ENCODE measurements at regions not wholly inside any gene's neighbourhood (a gene's known extent, or its start where the extent isn't known, plus 50 kb on each side); places are given as distances from the start of the nearest gene placed in this dataset.
"Not testable (repeated sequence)": the region's sequence is repeated elsewhere in the genome, so short reads cannot be mapped to it uniquely, and the experiment has no call there.

GRCh38 chr5:62218860-62219259, 87.1 kb upstream of the KIF2A start:
- not testable (repeated sequence) for H3K4me1 ChIP-seq (ENCODE audit: insufficient read depth, insufficient read length); H3K9ac ChIP-seq (ENCODE audit: insufficient read length, low read depth); H3K27me3 ChIP-seq (ENCODE audit: insufficient read depth, insufficient read length); H3K9me3 ChIP-seq (ENCODE audit: insufficient read depth, low read length); DNase-seq (ENCODE audit: low read depth, low spot score); H3K4me3 ChIP-seq (ENCODE audit: insufficient read length, low read depth); H3K36me3 ChIP-seq (ENCODE audit: insufficient read depth, insufficient read length, low read length)

- not testable (repeated sequence) for DNase-seq (ENCODE audit: low read depth, low spot score); H3K9ac ChIP-seq (ENCODE audit: insufficient read length, low read depth)
These were observed 84.1 kb upstream of the KIF2A start for GRCh38 chr5:62221881-62222280.

GRCh38 chr5:62222305-62222704, 83.7 kb upstream of the KIF2A start:
- not testable (repeated sequence) for H3K36me3 ChIP-seq (ENCODE audit: insufficient read depth, insufficient read length, low read length); H3K4me1 ChIP-seq (ENCODE audit: insufficient read depth, insufficient read length); H3K4me3 ChIP-seq (ENCODE audit: insufficient read length, low read depth); H3K9ac ChIP-seq (ENCODE audit: insufficient read length, low read depth); H3K9me3 ChIP-seq (ENCODE audit: insufficient read depth, low read length); DNase-seq (ENCODE audit: low read depth, low spot score); H3K27me3 ChIP-seq (ENCODE audit: insufficient read depth, insufficient read length)

More at GRCh38 chr5:62221881-62222280, 84.1 kb upstream of the KIF2A start:
- H3K27me3 ChIP-seq (ENCODE audit: insufficient read depth, insufficient read length); H3K4me3 ChIP-seq (ENCODE audit: insufficient read length, low read depth); H3K36me3 ChIP-seq (ENCODE audit: insufficient read depth, insufficient read length, low read length); H3K4me1 ChIP-seq (ENCODE audit: insufficient read depth, insufficient read length); H3K9me3 ChIP-seq (ENCODE audit: insufficient read depth, low read length): not testable (repeated sequence)

GRCh38 chr5:62223312-62223670, 82.7 kb upstream of the KIF2A start:
- not testable (repeated sequence) for H3K27me3 ChIP-seq (ENCODE audit: insufficient read depth, insufficient read length); H3K36me3 ChIP-seq (ENCODE audit: insufficient read depth, insufficient read length, low read length); H3K4me1 ChIP-seq (ENCODE audit: insufficient read depth, insufficient read length); H3K9ac ChIP-seq (ENCODE audit: insufficient read length, low read depth); H3K9me3 ChIP-seq (ENCODE audit: insufficient read depth, low read length); DNase-seq (ENCODE audit: low read depth, low spot score); H3K4me3 ChIP-seq (ENCODE audit: insufficient read length, low read depth)

GRCh38 chr5:62224987-62225601, 80.9 kb upstream of the KIF2A start:
- DNase-seq (ENCODE audit: low read depth, low spot score), result not testable (repeated sequence)

GRCh38 chr5:62230876-62231388, 75.1 kb upstream of the KIF2A start:
- not testable (repeated sequence) for H3K9me3 ChIP-seq (ENCODE audit: insufficient read depth, low read length); H3K36me3 ChIP-seq (ENCODE audit: insufficient read depth, insufficient read length, low read length); H3K27me3 ChIP-seq (ENCODE audit: insufficient read depth, insufficient read length); H3K4me3 ChIP-seq (ENCODE audit: insufficient read length, low read depth); H3K4me1 ChIP-seq (ENCODE audit: insufficient read depth, insufficient read length); DNase-seq (ENCODE audit: low read depth, low spot score); H3K9ac ChIP-seq (ENCODE audit: insufficient read length, low read depth)

More at GRCh38 chr5:62224987-62225601, 80.9 kb upstream of the KIF2A start:
- H3K9me3 ChIP-seq (ENCODE audit: insufficient read depth, low read length); H3K36me3 ChIP-seq (ENCODE audit: insufficient read depth, insufficient read length, low read length); H3K4me1 ChIP-seq (ENCODE audit: insufficient read depth, insufficient read length); H3K27me3 ChIP-seq (ENCODE audit: insufficient read depth, insufficient read length); H3K9ac ChIP-seq (ENCODE audit: insufficient read length, low read depth); H3K4me3 ChIP-seq (ENCODE audit: insufficient read length, low read depth): not testable (repeated sequence)

GRCh38 chr5:62231576-62231975, 74.4 kb upstream of the KIF2A start:
- H3K9ac ChIP-seq (ENCODE audit: insufficient read length, low read depth), result no peak overlapping the region
- H3K9me3 ChIP-seq (ENCODE audit: insufficient read depth, low read length), result no peaks in the 10 kb centered on the region
- no peak for DNase-seq (ENCODE audit: low read depth, low spot score)
- H3K4me3 ChIP-seq (ENCODE audit: insufficient read length, low read depth), result no peak overlapping the region
- TF ChIP-seq ZNF274 (IDR thresholded peaks at IDR 0.05; ENCODE audit: low read depth, low read length), result no peak
- TF ChIP-seq SUZ12 (IDR thresholded peaks at IDR 0.05; ENCODE audit: extremely low read depth, insufficient read depth, insufficient read length), result no peak
- no peak for TF ChIP-seq YY1 (IDR thresholded peaks at IDR 0.05; ENCODE audit: insufficient read depth, insufficient read length)
- H3K4me1 ChIP-seq (ENCODE audit: insufficient read depth, insufficient read length), result no peaks in the 10 kb centered on the region
- no peaks in the 10 kb centered on the region for H3K36me3 ChIP-seq (ENCODE audit: insufficient read depth, insufficient read length, low read length)
- no peaks in the 10 kb centered on the region for H3K27me3 ChIP-seq (ENCODE audit: insufficient read depth, insufficient read length)

- H3K9me3 ChIP-seq (ENCODE audit: insufficient read depth, low read length); H3K4me3 ChIP-seq (ENCODE audit: insufficient read length, low read depth); H3K4me1 ChIP-seq (ENCODE audit: insufficient read depth, insufficient read length); H3K27me3 ChIP-seq (ENCODE audit: insufficient read depth, insufficient read length); DNase-seq (ENCODE audit: low read depth, low spot score); H3K36me3 ChIP-seq (ENCODE audit: insufficient read depth, insufficient read length, low read length); H3K9ac ChIP-seq (ENCODE audit: insufficient read length, low read depth): not testable (repeated sequence)
These were observed 73.8 kb upstream of the KIF2A start for GRCh38 chr5:62232218-62232617.

- H3K27me3 ChIP-seq (ENCODE audit: insufficient read depth, insufficient read length); H3K4me3 ChIP-seq (ENCODE audit: insufficient read length, low read depth); H3K36me3 ChIP-seq (ENCODE audit: insufficient read depth, insufficient read length, low read length); H3K9ac ChIP-seq (ENCODE audit: insufficient read length, low read depth); H3K9me3 ChIP-seq (ENCODE audit: insufficient read depth, low read length); H3K4me1 ChIP-seq (ENCODE audit: insufficient read depth, insufficient read length); DNase-seq (ENCODE audit: low read depth, low spot score): not testable (repeated sequence)
These were observed 72.6 kb upstream of the KIF2A start for GRCh38 chr5:62233083-62234046.

- H3K9me3 ChIP-seq (ENCODE audit: insufficient read depth, low read length); H3K36me3 ChIP-seq (ENCODE audit: insufficient read depth, insufficient read length, low read length); H3K4me1 ChIP-seq (ENCODE audit: insufficient read depth, insufficient read length); H3K9ac ChIP-seq (ENCODE audit: insufficient read length, low read depth); DNase-seq (ENCODE audit: low read depth, low spot score); H3K4me3 ChIP-seq (ENCODE audit: insufficient read length, low read depth); H3K27me3 ChIP-seq (ENCODE audit: insufficient read depth, insufficient read length): not testable (repeated sequence)
These were observed 69.4 kb upstream of the KIF2A start for GRCh38 chr5:62236593-62236992.

GRCh38 chr5:62237944-62238343, 68.1 kb upstream of the KIF2A start:
- H3K4me3 ChIP-seq (ENCODE audit: insufficient read length, low read depth); H3K9ac ChIP-seq (ENCODE audit: insufficient read length, low read depth); H3K36me3 ChIP-seq (ENCODE audit: insufficient read depth, insufficient read length, low read length); H3K9me3 ChIP-seq (ENCODE audit: insufficient read depth, low read length); H3K27me3 ChIP-seq (ENCODE audit: insufficient read depth, insufficient read length); DNase-seq (ENCODE audit: low read depth, low spot score); H3K4me1 ChIP-seq (ENCODE audit: insufficient read depth, insufficient read length): not testable (repeated sequence)

Data from NT2/D1 (cell line).